Mesodermal cell (in vitro differentiated cells): ENCODE measurements at regions not wholly inside any gene's neighbourhood (a gene's known extent, or its start where the extent isn't known, plus 50 kb on each side); places are given as distances from the start of the nearest gene placed in this dataset.

Experiments
- H3K27ac ChIP-seq: 2 replicates; pipeline ENCODE4 v1.7.0; 2013; ENCODE audit warnings: mild to moderate bottlenecking, low read depth, low read length, moderate library complexity; ENCODE audit not compliant: severe bottlenecking
- H3K36me3 ChIP-seq: 2 replicates; pipeline ENCODE4 v1.7.1; 2013; ENCODE audit warnings: mild to moderate bottlenecking, low read length, moderate library complexity; ENCODE audit not compliant: control insufficient read depth, insufficient read depth
- H3K4me1 ChIP-seq: one replicate; pipeline ENCODE4 v1.7.1; 2013; ENCODE audit warnings: mild to moderate bottlenecking, low read length; ENCODE audit not compliant: insufficient read depth, control insufficient read depth, poor library complexity, severe bottlenecking
- H3K4me3 ChIP-seq: 2 replicates; pipeline ENCODE4 v1.7.0; 2013; ENCODE audit warnings: low read length, control low read depth, mild to moderate bottlenecking; ENCODE audit not compliant: insufficient read depth, poor library complexity, severe bottlenecking; ENCODE audit errors: extremely low read depth
- H3K9me3 ChIP-seq: 2 replicates; pipeline ENCODE4 v1.7.1; 2013; ENCODE audit warnings: mild to moderate bottlenecking, low read length, moderate library complexity; ENCODE audit not compliant: control insufficient read depth
- WGBS, 2 experiments: methylation state at CpG; one replicate each; pipeline ENCODE4 v1.1.5; 2013; ENCODE audit warnings: missing lambda C conversion rate in 2 of 2; ENCODE audit not compliant: insufficient coverage in 2 of 2; 5-methylcytosine and 5-hydroxymethylcytosine counted together

DNA sequence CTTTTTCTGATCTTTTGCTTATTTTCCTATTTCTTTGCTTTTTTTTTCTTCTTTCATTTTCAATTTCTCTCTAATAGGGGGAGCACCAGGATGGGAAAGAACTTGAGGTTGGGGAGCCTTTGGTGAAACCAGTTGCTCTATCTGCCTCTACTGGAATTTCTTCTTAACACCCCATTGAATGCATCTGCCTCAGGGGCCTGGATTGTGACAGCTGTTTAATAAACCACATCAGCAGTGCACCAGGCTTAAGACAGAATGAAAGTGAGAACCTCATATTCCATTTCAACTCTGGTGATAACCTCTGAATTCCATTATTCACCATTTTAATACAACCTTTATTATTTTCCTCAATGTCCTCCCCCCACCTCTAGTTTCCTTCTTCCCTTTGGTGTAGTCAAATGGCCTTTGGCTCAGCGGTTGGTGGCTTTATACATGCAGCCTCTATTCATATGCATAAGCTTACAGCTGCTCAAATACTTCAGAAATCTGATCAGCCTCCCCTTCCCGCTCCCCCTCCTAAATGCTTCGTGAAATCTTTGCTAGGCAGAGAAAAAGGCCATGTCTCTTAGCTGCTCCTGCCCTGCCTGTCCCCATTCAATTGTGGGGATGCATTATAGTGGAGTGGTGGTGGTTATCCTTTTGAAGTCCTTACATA lies 537.3 kb upstream of the PLXNA2 start:
- Histone ChIP-seq H3K4me3 (no peak overlapping the region), H3K36me3 (no peaks in the 10 kb centered on the region), H3K9me3 (no peaks in the 10 kb centered on the region), H3K27ac (no peak overlapping the region), H3K4me1 (no peaks in the 10 kb centered on the region)
- 13 to 18% methylated on average over 1 to 3 of the region's 3 CpGs for WGBS, 2 experiments

DNA sequence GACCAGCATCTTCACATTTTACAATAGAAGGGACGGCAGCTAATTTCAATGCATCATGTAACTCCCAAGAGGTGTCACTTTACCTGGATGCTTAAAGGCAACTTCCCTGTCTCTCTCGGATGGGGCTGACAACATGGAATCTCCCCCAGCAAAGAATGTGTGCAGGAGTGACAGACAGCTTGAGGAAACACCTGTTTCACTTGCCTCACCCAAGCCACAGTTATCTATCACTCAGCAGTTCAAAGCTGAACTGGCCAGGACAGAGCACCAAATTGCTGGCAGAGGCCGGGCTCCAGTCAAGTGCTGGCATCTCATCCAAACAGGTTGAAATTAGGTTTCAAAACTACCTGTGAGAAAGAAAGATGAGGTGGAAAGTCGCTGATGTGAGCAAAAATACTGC lies 538.0 kb upstream of the PLXNA2 start:
- WGBS, 2 experiments = 60 to 76% methylated on average over 3 to 4 of the region's 4 CpGs
- no peak overlapping the region for H3K4me3 ChIP-seq
- H3K27ac ChIP-seq = no peak overlapping the region
- H3K9me3 ChIP-seq = no peaks in the 10 kb centered on the region
- no peaks in the 10 kb centered on the region for H3K36me3 ChIP-seq
- no peaks in the 10 kb centered on the region for H3K4me1 ChIP-seq

DNA sequence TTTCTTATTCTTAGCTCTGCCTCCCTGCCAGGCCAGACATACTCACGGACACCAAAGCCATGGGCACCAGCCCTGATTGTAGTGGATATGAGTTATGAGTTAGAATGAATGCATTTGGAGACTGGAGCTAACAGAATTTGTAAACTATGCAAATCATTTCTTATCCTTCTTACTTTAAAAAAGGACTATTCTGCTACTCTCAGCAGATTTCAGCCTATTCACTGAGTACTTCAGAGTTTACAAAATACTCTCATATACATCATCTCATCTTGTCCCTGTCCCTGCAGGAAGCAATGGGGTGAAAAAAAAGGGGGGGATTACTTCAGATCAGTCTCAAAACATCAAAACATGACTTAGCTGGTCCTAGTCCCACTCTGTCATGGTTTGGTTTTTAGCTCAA lies 541.4 kb upstream of the PLXNA2 start:
- Histone ChIP-seq H3K4me1 (no peaks in the 10 kb centered on the region), H3K27ac (no peak overlapping the region), H3K4me3 (no peak overlapping the region), H3K36me3 (no peaks in the 10 kb centered on the region), H3K9me3 (no peaks in the 10 kb centered on the region)
- no CpG with 5 or more reads among the region's 1 CpG for WGBS, 2 experiments

DNA sequence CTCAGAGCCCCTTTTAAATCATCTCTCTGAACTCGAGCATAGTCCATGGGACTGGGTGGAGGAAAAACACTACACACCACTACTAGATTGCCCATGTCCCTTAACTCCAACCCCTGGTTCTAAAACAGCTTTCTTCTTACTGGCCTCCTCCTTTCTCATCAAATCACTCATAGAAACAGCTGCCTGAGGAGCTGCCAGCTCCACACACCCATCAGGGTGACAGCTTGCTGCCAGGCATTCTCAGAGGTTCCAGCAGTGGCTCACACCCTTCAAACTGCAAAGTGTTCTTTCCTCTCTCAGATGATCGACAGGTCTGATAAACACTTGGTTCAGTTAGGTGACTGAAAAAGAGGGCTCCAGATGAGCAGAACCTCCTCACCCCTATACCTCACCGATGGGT lies 543.0 kb upstream of the PLXNA2 start:
- WGBS, 2 experiments = 100% methylated on average over 1 of the region's 3 CpGs
- Histone ChIP-seq H3K4me3 (no peak overlapping the region), H3K27ac (no peak overlapping the region), H3K36me3 (no peaks in the 10 kb centered on the region), H3K9me3 (no peaks in the 10 kb centered on the region), H3K4me1 (no peaks in the 10 kb centered on the region)

DNA sequence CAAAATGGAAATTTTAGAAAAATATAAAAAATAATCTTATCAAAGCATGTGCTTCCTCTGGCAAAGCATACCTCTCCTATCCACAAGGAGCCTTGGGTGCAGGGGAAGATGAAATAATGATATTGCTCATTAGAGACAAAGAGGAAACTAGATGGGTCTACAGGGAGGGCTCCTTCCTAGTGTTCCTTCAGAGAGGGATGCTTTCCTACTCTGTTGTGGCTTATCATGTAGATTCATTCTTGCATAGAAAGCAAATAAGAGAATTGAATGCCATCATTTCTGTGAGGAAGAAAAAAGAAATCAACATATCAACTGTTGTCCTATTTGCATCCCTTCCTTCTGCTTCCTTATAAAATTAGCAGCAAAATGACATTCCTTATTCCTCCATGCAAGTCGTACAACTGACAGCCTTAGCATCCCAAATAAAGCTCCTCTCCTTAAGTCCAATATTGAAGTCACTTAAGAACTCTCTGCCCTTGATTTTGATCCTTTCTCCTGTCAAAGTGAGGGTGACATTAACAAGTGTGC lies 543.9 kb upstream of the PLXNA2 start:
- Histone ChIP-seq H3K27ac (no peak overlapping the region), H3K4me1 (no peaks in the 10 kb centered on the region), H3K9me3 (no peaks in the 10 kb centered on the region), H3K36me3 (no peaks in the 10 kb centered on the region), H3K4me3 (no peak overlapping the region)
- 17 to 20% methylated on average over 1 of the region's 1 CpG for WGBS, 2 experiments

DNA sequence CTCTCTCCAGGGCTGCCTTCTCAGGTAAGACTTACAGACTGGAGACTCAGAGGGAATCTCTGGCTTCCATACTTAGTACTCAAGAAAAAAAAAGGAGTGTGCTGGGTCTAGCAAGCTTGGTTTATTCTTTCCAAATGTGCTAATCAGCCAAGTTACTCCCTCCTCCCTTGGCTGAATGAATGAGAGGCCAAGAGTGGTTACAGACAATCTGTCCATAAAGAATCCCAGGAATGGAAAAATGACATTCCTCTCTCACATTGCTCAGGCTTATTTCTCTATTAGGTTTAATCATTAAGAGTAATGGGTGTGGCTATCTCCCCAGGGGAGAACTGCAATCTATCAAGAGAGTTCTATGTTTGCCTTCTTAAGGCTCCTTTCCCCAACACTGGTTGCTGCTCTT lies 547.3 kb upstream of the PLXNA2 start:
- no peak overlapping the region for H3K27ac ChIP-seq
- H3K4me1 ChIP-seq = no peaks in the 10 kb centered on the region
- no peak overlapping the region for H3K4me3 ChIP-seq
- H3K9me3 ChIP-seq = no peaks in the 10 kb centered on the region
- H3K36me3 ChIP-seq = no peaks in the 10 kb centered on the region

DNA sequence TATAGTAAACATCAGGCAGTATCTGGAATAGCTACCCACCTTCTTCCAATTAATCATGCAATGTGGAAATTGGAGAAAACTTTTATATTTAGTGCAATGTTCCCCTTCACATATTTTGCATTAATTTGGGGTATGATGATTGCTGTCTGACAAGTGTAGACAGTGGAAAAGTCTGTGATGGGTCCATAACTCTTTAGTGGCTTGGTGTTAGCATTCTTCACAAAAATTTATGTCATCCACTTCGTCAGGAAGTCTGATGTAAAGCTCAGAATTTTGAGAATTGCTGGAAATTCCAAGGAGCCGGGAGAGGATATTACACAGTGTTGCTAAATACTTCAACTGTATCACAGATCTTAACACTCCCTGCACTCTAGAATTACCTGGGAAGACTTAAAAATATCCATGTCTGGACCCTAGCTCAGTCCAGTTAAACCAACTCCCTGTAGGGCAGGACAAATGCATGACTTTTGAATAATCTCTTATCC lies 549.7 kb upstream of the PLXNA2 start:
- Histone ChIP-seq H3K36me3 (no peaks in the 10 kb centered on the region), H3K4me3 (no peak overlapping the region), H3K4me1 (no peaks in the 10 kb centered on the region), H3K27ac (no peak overlapping the region), H3K9me3 (no peaks in the 10 kb centered on the region)
- 100% methylated on average over 1 to 2 of the region's 2 CpGs for WGBS, 2 experiments

DNA sequence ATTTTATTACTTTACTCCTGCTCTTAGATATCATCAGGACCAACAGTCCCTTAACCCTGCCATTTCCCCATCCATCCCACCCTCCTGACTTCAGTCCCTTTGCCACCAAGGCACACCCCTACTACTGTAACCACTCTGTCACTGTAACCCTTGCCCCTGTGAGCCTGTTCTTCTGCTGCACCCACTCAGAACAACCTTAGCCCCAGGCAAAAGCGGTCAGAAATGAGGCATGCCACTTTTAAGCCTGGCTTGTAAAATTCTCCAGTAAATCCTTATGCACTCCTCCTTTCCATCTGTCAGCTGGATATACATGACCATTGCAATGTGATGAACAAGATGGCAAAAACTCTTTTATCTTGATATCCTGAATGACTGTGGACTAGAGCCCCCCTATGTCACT lies 555.0 kb upstream of the PLXNA2 start:
- Histone ChIP-seq H3K4me3 (no peak overlapping the region), H3K4me1 (no peaks in the 10 kb centered on the region), H3K9me3 (no peaks in the 10 kb centered on the region), H3K36me3 (no peaks in the 10 kb centered on the region), H3K27ac (no peak overlapping the region)
- WGBS, 2 experiments = 100% methylated on average over 1 of the region's 1 CpG

DNA sequence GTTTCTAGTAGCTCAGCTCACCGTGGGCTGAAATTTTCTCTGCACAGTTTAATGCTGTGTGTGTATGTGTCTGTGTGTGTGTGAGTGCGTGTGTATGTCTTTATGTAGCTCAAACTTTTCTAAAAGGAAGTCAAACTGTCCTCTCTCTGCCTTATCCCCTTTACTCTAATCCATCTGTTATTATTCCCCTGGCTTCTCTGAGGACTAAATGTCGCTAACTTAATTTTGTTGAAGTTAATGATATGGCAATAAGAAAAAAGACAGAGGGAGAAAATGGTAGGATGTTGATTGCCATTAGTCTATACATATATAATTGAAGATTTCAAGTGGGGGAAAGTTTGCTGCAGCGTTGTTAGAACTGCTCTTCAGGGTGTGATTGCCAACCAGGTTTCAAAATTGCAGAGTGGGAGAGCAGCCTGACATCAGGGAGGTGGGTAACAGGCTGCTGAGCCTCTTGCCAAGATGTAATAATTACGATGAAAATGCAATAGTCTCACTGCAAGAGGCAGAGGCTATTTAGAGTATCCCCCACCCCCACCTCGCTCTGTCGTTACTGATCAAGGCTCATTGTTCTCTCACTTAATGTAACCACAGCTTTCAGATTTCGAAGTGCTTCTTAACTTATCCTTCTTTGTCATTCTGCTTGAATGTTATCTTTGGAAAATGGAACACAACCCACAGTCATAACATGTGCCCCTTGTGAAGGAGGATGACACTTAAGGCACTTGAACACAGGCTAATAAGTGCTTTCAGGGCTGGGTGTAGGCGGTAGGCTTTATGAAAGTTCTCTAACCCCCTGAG lies 559.0 kb upstream of the PLXNA2 start:
- Histone ChIP-seq H3K4me1 (no peaks in the 10 kb centered on the region), H3K4me3 (no peak overlapping the region), H3K27ac (no peak overlapping the region), H3K9me3 (peaks cover 9% of the 10 kb centered on the region), H3K36me3 (no peaks in the 10 kb centered on the region)
- WGBS, 2 experiments = 81 to 93% methylated on average over 2 to 3 of the region's 9 CpGs

DNA sequence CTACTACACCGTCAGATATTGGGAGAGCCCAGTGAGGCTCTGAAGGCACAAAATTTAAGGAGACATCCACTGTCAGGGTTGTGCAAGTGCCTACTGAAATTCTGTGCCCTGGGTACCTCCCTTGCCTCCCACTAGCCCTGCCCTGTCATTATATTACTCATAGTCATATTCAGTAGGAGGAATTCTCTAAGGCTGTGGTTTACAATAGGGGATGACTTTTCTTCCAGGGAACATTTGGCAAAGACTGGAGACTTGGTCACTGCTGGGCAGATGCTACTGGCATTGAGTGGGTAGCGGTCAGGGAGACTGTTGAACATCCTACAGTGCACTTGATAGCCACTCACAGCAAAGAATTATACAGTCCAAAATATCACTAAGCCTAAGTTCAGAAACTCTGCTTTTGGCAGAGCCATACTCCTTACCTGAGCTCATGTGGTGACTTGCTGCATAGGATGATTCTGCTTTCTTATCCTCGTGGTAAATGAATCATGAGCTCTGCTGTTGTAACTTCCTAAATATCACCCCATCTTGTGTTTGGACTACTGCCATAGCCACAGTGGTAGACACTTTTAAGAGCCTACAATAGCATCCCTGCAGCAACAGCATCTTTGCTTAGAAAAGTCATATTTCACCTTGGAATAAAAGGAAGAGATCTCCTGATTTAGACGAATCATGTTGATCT lies 563.4 kb upstream of the PLXNA2 start:
- Histone ChIP-seq H3K9me3 (peaks cover 9% of the 10 kb centered on the region), H3K36me3 (no peaks in the 10 kb centered on the region), H3K4me3 (no peak overlapping the region), H3K27ac (no peak overlapping the region), H3K4me1 (no peaks in the 10 kb centered on the region)
- 93 to 94% methylated on average over 4 of the region's 4 CpGs for WGBS, 2 experiments
